Ascending aorta (tissue), 2 donors: ENCODE measurements at regions not wholly inside any gene's neighbourhood (a gene's known extent, or its start where the extent isn't known, plus 50 kb on each side); places are given as distances from the start of the nearest gene placed in this dataset.

Experiments
- DNase-seq, 2 donors: peaks; one replicate each; pipeline ENCODE4 v3.0.0-alpha.2; 2019; ENCODE audit warnings: low spot score in 2 of 2
- H3K27ac ChIP-seq, 2 donors: fragments of 200-600 bp; sonication (generic); one replicate each; pipeline ENCODE4 v1.5.1; 2016 to 2017; ENCODE audit warnings: mild to moderate bottlenecking in 1 of 2
- H3K27me3 ChIP-seq: fragments of 200-600 bp; sonication (generic); one replicate; pipeline ENCODE4 v1.5.1; 2017
- H3K36me3 ChIP-seq, 2 donors: fragments of 200-600 bp; sonication (generic); one replicate each; pipeline ENCODE4 v1.5.1; 2016
- H3K4me1 ChIP-seq, 2 donors: fragments of 200-600 bp; sonication (generic); one replicate each; pipeline ENCODE4 v1.5.1; 2016 to 2017; ENCODE audit warnings: mild to moderate bottlenecking in 1 of 2
- H3K4me3 ChIP-seq, 2 donors: fragments of 200-600 bp; sonication (generic); one replicate each; pipeline ENCODE4 v1.5.1; 2016 to 2017; ENCODE audit warnings: mild to moderate bottlenecking in 1 of 2
- H3K9me3 ChIP-seq, 2 donors: fragments of 200-600 bp; sonication (generic); one replicate each; pipeline ENCODE4 v1.5.1; 2016
- intact Hi-C: fragments of 100-400 bp; cut with DNase I; formaldehyde crosslinking; loops from one replicate; pipeline ENCODE4 v1.15.1; 2023
- TF ChIP-seq, protein P1 (sequence below), 3 experiments: fragments of 200-600 bp in 2 of 3; fragments of 450-650 bp in 1 of 3; sonication (generic) in 2 of 3; IDR thresholded peaks; one replicate each; pipeline ENCODE4 v1.5.1; 2016 to 2019; ENCODE audit warnings: antibody characterized with exemption in 3 of 3, mild to moderate bottlenecking in 1 of 3, moderate library complexity in 1 of 3

DNA sequence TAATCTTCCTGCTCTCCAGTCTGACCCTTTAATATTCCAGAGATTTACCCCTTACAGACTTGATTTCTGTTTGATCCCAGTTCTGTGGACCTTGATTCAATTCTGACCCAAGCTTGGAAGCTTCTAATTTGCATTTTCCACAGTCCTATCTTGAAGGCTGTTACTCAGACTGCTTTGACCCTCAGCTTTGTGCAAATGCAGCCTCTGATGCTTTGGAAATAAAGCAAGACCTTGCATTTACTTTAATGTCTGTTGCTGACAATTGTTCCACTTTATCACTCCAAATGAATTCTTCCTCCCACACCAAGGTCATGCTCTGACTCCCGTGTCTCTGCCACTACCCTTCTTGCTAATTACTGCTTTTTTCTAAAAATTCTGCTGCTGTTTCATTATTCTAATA is 886.0 kb downstream of the TUSC7 start:
- Histone ChIP-seq H3K9me3 (no peaks in the 10 kb centered on the region), H3K4me1 (no peaks in the 10 kb centered on the region), H3K27me3 (no peaks in the 10 kb centered on the region), H3K36me3 (no peaks in the 10 kb centered on the region), H3K4me3 (no peak overlapping the region), H3K27ac (no peak overlapping the region)
- TF ChIP-seq, protein P1, sequence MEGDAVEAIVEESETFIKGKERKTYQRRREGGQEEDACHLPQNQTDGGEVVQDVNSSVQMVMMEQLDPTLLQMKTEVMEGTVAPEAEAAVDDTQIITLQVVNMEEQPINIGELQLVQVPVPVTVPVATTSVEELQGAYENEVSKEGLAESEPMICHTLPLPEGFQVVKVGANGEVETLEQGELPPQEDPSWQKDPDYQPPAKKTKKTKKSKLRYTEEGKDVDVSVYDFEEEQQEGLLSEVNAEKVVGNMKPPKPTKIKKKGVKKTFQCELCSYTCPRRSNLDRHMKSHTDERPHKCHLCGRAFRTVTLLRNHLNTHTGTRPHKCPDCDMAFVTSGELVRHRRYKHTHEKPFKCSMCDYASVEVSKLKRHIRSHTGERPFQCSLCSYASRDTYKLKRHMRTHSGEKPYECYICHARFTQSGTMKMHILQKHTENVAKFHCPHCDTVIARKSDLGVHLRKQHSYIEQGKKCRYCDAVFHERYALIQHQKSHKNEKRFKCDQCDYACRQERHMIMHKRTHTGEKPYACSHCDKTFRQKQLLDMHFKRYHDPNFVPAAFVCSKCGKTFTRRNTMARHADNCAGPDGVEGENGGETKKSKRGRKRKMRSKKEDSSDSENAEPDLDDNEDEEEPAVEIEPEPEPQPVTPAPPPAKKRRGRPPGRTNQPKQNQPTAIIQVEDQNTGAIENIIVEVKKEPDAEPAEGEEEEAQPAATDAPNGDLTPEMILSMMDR (IDR thresholded peaks at IDR 0.05): no peak
- no peak for DNase-seq
- intact Hi-C loops: no loop called here

DNA sequence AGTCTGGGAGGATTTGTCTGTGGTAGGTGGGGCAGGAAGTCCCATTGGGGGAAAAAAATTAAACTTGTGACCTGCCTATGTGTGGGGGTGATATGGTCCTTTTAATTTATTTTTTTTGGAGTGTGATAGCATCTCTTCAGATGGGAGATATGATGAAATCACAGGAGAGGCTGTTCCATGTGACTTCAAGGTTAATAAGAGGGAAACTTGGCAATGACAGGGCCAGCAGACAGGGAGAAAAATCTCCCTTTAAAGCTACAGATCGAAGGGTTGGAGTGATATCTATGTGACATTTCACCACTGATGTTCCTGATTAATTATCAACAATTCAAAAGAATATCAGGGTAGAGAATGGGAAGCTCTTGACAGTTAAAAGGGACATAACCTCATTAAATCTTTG is 886.9 kb downstream of the TUSC7 start:
- no peak overlapping the region for H3K27ac ChIP-seq
- H3K36me3 ChIP-seq: no peaks in the 10 kb centered on the region
- no peaks in the 10 kb centered on the region for H3K9me3 ChIP-seq
- DNase-seq: no peak
- H3K4me3 ChIP-seq: no peak overlapping the region
- intact Hi-C loops: no loop called here
- H3K27me3 ChIP-seq: no peaks in the 10 kb centered on the region
- TF ChIP-seq, protein P1 (IDR thresholded peaks at IDR 0.05): no peak
- no peaks in the 10 kb centered on the region for H3K4me1 ChIP-seq

DNA sequence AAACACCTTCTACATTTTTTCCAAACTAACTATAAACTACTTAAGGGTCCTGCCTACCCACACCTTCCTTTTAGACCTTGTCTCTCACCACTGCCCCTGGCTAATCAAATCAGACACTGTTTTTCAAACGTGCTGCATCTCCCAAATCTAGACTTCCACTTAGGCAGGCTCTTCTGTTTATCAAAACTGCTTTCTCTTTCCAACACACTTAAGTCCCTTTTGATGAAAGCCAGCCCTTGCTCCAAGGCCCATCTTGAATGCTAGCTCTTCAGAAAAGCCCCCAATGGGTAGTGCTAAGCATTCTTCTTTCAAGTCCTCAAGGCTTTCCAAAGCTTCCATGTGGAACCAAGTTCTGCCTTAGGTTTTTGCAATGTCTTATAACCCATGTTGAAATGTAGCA is 888.3 kb downstream of the TUSC7 start:
- no peaks in the 10 kb centered on the region for H3K4me1 ChIP-seq
- DNase-seq: no peak
- H3K27me3 ChIP-seq: no peaks in the 10 kb centered on the region
- H3K9me3 ChIP-seq: no peaks in the 10 kb centered on the region
- TF ChIP-seq, protein P1 (IDR thresholded peaks at IDR 0.05): no peak
- no peaks in the 10 kb centered on the region for H3K36me3 ChIP-seq
- H3K27ac ChIP-seq: no peak overlapping the region
- H3K4me3 ChIP-seq: no peak overlapping the region
- intact Hi-C loops: no loop called here

DNA sequence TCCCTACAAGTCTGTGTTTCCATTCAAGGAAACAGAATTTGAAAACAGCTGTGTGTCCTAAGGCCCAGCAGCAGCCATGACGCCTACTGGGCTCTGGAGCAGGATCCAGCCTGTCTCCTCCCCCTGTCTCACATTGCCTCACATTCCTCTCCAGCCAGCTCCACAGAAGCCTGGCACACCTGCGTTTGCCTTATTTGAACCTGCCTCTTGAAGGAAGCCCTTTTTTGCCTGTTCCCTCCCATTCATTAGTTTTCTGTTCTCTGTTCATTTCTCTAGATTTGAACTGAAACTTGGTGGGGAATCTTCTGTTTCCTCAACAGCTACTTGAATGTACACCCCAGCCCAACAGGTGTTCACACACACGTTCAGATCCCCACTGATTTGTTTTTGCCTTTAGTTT is 890.5 kb downstream of the TUSC7 start:
- Histone ChIP-seq H3K27me3 (no peaks in the 10 kb centered on the region), H3K9me3 (no peaks in the 10 kb centered on the region), H3K27ac (no peak overlapping the region), H3K4me3 (no peak overlapping the region), H3K4me1 (no peaks in the 10 kb centered on the region), H3K36me3 (no peaks in the 10 kb centered on the region)
- TF ChIP-seq, protein P1 (IDR thresholded peaks at IDR 0.05): no peak
- no peak for DNase-seq
- intact Hi-C loops: no loop called here

DNA sequence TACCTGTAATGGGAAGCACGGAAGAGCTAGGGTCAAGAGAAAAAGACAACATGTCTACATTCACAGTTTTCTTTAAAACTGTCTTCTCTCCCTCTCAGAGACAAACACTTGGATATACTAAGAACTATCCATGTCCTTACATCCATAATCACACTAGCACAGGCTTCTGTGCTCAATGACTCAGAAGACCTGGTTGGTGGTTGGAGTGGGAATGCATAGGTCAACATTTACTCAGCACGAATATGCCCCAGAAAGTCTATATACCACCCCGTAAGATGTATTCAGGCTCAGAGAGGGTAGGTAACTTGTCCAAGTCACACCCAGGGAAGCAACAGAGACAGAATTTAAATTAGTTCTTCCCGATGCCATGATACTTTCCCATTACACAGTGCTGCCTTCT is 891.1 kb downstream of the TUSC7 start:
- TF ChIP-seq, protein P1 (IDR thresholded peaks at IDR 0.05): no peak
- intact Hi-C loops: no loop called here
- H3K9me3 ChIP-seq: no peaks in the 10 kb centered on the region
- H3K4me1 ChIP-seq: no peaks in the 10 kb centered on the region
- no peak overlapping the region for H3K27ac ChIP-seq
- H3K36me3 ChIP-seq: no peaks in the 10 kb centered on the region
- DNase-seq: no peak
- H3K4me3 ChIP-seq: no peak overlapping the region
- no peaks in the 10 kb centered on the region for H3K27me3 ChIP-seq

DNA sequence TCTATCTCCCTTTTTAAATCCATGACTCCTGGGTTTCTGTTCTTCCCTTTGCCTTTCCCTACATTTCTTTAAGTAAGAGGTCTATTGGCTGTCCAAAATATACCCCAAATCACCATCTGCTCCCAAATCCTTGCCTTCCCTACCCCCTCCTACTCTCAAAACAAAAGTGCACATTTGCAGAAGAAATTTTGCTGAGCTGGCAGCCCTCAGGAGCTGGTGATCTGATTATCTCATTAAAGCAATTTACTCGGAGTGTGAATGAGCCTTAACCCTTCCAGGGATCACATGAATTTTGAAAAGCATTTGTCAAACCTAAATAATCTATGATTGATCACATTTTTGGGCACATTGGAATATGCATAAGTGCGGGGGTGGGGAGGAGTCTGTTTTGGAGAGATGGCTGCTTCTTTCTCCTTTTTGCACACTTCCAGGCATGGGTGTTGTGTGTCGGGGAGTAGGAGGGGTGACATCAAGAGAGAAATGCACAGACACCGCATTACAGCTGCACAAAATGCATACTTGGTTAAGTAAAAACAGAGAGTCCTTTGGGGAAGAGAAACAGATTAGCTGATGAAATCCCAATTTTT is 892.6 kb downstream of the TUSC7 start:
- DNase-seq: no peak
- H3K36me3 ChIP-seq: no peaks in the 10 kb centered on the region
- H3K9me3 ChIP-seq: no peaks in the 10 kb centered on the region
- TF ChIP-seq, protein P1 (IDR thresholded peaks at IDR 0.05): no peak
- no peaks in the 10 kb centered on the region for H3K27me3 ChIP-seq
- H3K4me1 ChIP-seq: no peaks in the 10 kb centered on the region
- intact Hi-C loops: no loop called here
- H3K27ac ChIP-seq: no peak overlapping the region
- H3K4me3 ChIP-seq: no peak overlapping the region
